Ascending aorta (tissue), 2 donors: ENCODE measurements at regions not wholly inside any gene's neighbourhood (a gene's known extent, or its start where the extent isn't known, plus 50 kb on each side); places are given as distances from the start of the nearest gene placed in this dataset.

Experiments
- DNase-seq, 2 donors: peaks; one replicate each; pipeline ENCODE4 v3.0.0-alpha.2; 2019; ENCODE audit warnings: low spot score in 2 of 2
- H3K27ac ChIP-seq, 2 donors: fragments of 200-600 bp; sonication (generic); one replicate each; pipeline ENCODE4 v1.5.1; 2016 to 2017; ENCODE audit warnings: mild to moderate bottlenecking in 1 of 2
- H3K27me3 ChIP-seq: fragments of 200-600 bp; sonication (generic); one replicate; pipeline ENCODE4 v1.5.1; 2017
- H3K36me3 ChIP-seq, 2 donors: fragments of 200-600 bp; sonication (generic); one replicate each; pipeline ENCODE4 v1.5.1; 2016
- H3K4me1 ChIP-seq, 2 donors: fragments of 200-600 bp; sonication (generic); one replicate each; pipeline ENCODE4 v1.5.1; 2016 to 2017; ENCODE audit warnings: mild to moderate bottlenecking in 1 of 2
- H3K4me3 ChIP-seq, 2 donors: fragments of 200-600 bp; sonication (generic); one replicate each; pipeline ENCODE4 v1.5.1; 2016 to 2017; ENCODE audit warnings: mild to moderate bottlenecking in 1 of 2
- H3K9me3 ChIP-seq, 2 donors: fragments of 200-600 bp; sonication (generic); one replicate each; pipeline ENCODE4 v1.5.1; 2016
- intact Hi-C: fragments of 100-400 bp; cut with DNase I; formaldehyde crosslinking; loops from one replicate; pipeline ENCODE4 v1.15.1; 2023
- TF ChIP-seq, protein P1 (sequence below), 3 experiments: fragments of 200-600 bp in 2 of 3; fragments of 450-650 bp in 1 of 3; sonication (generic) in 2 of 3; IDR thresholded peaks; one replicate each; pipeline ENCODE4 v1.5.1; 2016 to 2019; ENCODE audit warnings: antibody characterized with exemption in 3 of 3, mild to moderate bottlenecking in 1 of 3, moderate library complexity in 1 of 3

DNA sequence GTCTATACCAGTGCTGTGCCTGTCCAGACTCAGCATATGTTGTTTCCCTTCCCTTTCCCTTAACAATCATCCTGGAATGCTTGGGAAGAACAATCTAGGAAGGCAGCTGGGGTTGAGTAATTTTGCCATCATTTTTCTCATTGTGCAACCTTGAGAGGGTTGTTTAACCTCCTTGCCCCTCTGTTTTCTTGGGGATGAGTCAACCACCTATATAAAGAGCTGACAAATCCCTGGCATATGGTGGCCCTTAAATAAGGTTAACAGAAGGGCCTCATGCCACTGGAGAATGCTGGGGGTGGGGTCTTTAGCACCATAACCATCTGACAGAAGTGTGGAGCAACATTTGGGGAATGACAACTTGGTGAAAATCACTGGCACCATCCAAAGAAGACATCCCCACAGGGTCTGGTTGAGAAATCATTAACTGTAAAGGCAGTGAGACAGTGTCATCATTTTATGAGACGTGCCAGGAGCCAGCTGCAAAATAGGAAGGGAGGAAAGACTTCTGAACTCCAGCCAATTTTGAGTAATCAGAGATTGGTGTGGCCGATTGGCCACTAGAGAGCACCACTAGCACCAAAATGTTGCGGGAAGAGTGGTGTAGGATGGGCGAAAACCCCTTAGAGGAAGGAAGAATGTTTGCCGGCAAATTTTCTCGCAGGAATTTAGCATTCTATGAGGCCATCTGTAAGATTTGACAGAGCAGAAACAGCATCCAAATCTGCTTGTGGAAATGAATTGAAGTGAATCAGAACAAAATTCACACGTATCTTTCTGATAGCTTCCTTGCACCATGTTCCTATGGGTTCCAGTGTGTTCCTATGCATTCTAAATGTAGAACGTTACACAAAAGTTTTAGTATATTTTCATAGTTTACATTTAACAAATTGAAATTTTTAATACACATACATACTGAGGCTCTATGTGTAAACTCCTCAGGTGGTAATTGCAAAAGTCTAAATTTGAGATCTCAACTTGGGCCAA lies 113.8 kb downstream of the MSX2 start:
- Histone ChIP-seq H3K4me1 (no peaks in the 10 kb centered on the region), H3K27me3 (no peaks in the 10 kb centered on the region), H3K4me3 (no peak overlapping the region), H3K27ac (no peak overlapping the region), H3K36me3 (no peaks in the 10 kb centered on the region), H3K9me3 (no peaks in the 10 kb centered on the region)
- DNase-seq = no peak
- TF ChIP-seq, protein P1, sequence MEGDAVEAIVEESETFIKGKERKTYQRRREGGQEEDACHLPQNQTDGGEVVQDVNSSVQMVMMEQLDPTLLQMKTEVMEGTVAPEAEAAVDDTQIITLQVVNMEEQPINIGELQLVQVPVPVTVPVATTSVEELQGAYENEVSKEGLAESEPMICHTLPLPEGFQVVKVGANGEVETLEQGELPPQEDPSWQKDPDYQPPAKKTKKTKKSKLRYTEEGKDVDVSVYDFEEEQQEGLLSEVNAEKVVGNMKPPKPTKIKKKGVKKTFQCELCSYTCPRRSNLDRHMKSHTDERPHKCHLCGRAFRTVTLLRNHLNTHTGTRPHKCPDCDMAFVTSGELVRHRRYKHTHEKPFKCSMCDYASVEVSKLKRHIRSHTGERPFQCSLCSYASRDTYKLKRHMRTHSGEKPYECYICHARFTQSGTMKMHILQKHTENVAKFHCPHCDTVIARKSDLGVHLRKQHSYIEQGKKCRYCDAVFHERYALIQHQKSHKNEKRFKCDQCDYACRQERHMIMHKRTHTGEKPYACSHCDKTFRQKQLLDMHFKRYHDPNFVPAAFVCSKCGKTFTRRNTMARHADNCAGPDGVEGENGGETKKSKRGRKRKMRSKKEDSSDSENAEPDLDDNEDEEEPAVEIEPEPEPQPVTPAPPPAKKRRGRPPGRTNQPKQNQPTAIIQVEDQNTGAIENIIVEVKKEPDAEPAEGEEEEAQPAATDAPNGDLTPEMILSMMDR (IDR thresholded peaks at IDR 0.05) = no peak
- intact Hi-C loops = no loop called here

DNA sequence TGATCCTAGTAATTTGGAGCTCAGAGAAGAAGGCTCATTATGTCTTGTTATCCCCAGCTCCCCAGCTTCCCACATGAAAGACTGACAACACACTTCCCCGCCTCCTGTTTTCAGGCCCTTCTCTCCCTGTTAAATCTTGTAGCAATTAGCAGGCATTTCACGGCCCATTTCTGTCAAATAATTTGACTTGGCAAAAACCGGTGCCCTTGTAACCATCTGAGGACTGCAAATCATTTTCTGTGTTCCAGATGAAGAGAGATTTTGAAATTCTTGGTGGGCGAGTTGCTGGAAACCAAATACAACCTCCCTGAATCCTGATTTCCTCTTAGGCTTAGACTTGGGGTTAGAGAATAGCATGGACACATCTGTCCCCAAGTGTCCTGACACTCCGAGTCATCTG lies 109.7 kb downstream of the MSX2 start:
- no peaks in the 10 kb centered on the region for H3K4me1 ChIP-seq
- H3K4me3 ChIP-seq = no peak overlapping the region
- H3K27ac ChIP-seq = no peak overlapping the region
- DNase-seq = no peak
- H3K9me3 ChIP-seq = no peaks in the 10 kb centered on the region
- H3K36me3 ChIP-seq = no peaks in the 10 kb centered on the region
- intact Hi-C loops = no loop called here
- H3K27me3 ChIP-seq = no peaks in the 10 kb centered on the region
- TF ChIP-seq, protein P1 (IDR thresholded peaks at IDR 0.05) = no peak

GRCh38 chr5:174832811-174833210 lies 108.4 kb downstream of the MSX2 start:
- intact Hi-C loops = no loop called here
- TF ChIP-seq, protein P1 (IDR thresholded peaks at IDR 0.05) = no peak
- H3K4me1 ChIP-seq = no peaks in the 10 kb centered on the region
- H3K27ac ChIP-seq = no peak overlapping the region
- no peak for DNase-seq
- H3K27me3 ChIP-seq = no peaks in the 10 kb centered on the region
- H3K4me3 ChIP-seq = no peak overlapping the region
- H3K9me3 ChIP-seq = no peaks in the 10 kb centered on the region
- no peaks in the 10 kb centered on the region for H3K36me3 ChIP-seq

DNA sequence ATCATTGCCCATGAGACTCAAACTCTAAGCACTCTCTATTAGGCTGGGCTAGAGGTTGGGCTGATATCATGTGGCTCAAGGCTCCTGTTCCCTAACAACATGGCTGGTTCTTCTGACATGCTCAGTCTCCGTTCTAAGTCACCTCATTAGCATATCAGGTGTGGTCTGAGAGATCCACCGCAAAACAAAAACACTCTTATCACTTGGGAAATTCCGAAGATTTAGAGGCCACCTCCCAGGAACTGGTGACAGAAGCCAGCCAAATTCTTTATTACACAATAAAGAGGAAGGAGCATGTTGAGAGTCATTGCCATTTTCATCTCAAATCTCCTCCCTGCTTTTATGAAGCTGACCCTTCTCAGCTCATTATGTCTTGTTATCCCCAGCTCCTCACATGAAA lies 107.6 kb downstream of the MSX2 start:
- H3K4me1 ChIP-seq = no peaks in the 10 kb centered on the region
- no peak for DNase-seq
- TF ChIP-seq, protein P1 (IDR thresholded peaks at IDR 0.05) = no peak
- H3K36me3 ChIP-seq = no peaks in the 10 kb centered on the region
- no peak overlapping the region for H3K4me3 ChIP-seq
- H3K27ac ChIP-seq = no peak overlapping the region
- H3K27me3 ChIP-seq = no peaks in the 10 kb centered on the region
- intact Hi-C loops = no loop called here
- no peaks in the 10 kb centered on the region for H3K9me3 ChIP-seq

GRCh38 chr5:174831031-174831660 lies 106.8 kb downstream of the MSX2 start:
- intact Hi-C loops = no loop called here
- no peaks in the 10 kb centered on the region for H3K27me3 ChIP-seq
- H3K4me1 ChIP-seq = no peaks in the 10 kb centered on the region
- H3K27ac ChIP-seq = no peak overlapping the region
- no peak overlapping the region for H3K4me3 ChIP-seq
- H3K36me3 ChIP-seq = no peaks in the 10 kb centered on the region
- no peak for DNase-seq
- H3K9me3 ChIP-seq = no peaks in the 10 kb centered on the region
- TF ChIP-seq, protein P1 (IDR thresholded peaks at IDR 0.05) = no peak
